ENCODE measurements at regions not wholly inside any gene's neighbourhood (a gene's known extent, or its start where the extent isn't known, plus 50 kb on each side); places are given as distances from the start of the nearest gene placed in this dataset.
"Not testable (repeated sequence)": the region's sequence is repeated elsewhere in the genome, so short reads cannot be mapped to it uniquely, and the experiment has no call there.

- CTCF ChIA-PET: interaction anchor here (1.3 kb wide), 1 partner anchor 107 kb away, joined by 4 read pairs; no protein-coding TSS in a partner anchor
- H3K36me3 Mint-ChIP-seq (ENCODE audit: insufficient read depth, unreplicated experiment); H3K4me3 Mint-ChIP-seq (ENCODE audit: unreplicated experiment); intact Hi-C loops (cut with micrococcal nuclease); H3K27ac Mint-ChIP-seq (ENCODE audit: low read depth, unreplicated experiment); DNase-seq (ENCODE audit: unreplicated experiment); H3K27me3 Mint-ChIP-seq (ENCODE audit: insufficient read depth, unreplicated experiment); BruUV-seq (replicated peaks); H3K4me1 Mint-ChIP-seq (ENCODE audit: insufficient read depth, unreplicated experiment); POLR2A ChIA-PET; H3K9me3 Mint-ChIP-seq (ENCODE audit: unreplicated experiment): not testable (repeated sequence)
These were observed 54.0 kb upstream of the WWC2 start for GRCh38 chr4:183044924-183045640.

- no peak overlapping the region for H3K27ac Mint-ChIP-seq (ENCODE audit: low read depth, unreplicated experiment)
- DNase-seq (ENCODE audit: unreplicated experiment): no peak
- H3K9me3 Mint-ChIP-seq (ENCODE audit: unreplicated experiment): no peaks in the 10 kb centered on the region
- POLR2A ChIA-PET: no interaction called here
- BruUV-seq (replicated peaks): no TSS peak
- no peaks in the 10 kb centered on the region for H3K36me3 Mint-ChIP-seq (ENCODE audit: insufficient read depth, unreplicated experiment)
- CTCF ChIA-PET: interaction anchor here (0.9 kb wide), 1 partner anchor 100 kb away, joined by 4 read pairs; no protein-coding TSS in a partner anchor
- intact Hi-C loops (cut with micrococcal nuclease): no loop called here
- peaks cover 4% of the 10 kb centered on the region for H3K4me1 Mint-ChIP-seq (ENCODE audit: insufficient read depth, unreplicated experiment)
- TF ChIP-seq CTCF (IDR thresholded peaks at IDR 0.05; ENCODE audit: unreplicated experiment): no peak
- H3K4me3 Mint-ChIP-seq (ENCODE audit: unreplicated experiment): no peak overlapping the region
- H3K27me3 Mint-ChIP-seq (ENCODE audit: insufficient read depth, unreplicated experiment): no peaks in the 10 kb centered on the region
These were observed 60.6 kb upstream of the WWC2 start for GRCh38 chr4:183038436-183038835.

DNA sequence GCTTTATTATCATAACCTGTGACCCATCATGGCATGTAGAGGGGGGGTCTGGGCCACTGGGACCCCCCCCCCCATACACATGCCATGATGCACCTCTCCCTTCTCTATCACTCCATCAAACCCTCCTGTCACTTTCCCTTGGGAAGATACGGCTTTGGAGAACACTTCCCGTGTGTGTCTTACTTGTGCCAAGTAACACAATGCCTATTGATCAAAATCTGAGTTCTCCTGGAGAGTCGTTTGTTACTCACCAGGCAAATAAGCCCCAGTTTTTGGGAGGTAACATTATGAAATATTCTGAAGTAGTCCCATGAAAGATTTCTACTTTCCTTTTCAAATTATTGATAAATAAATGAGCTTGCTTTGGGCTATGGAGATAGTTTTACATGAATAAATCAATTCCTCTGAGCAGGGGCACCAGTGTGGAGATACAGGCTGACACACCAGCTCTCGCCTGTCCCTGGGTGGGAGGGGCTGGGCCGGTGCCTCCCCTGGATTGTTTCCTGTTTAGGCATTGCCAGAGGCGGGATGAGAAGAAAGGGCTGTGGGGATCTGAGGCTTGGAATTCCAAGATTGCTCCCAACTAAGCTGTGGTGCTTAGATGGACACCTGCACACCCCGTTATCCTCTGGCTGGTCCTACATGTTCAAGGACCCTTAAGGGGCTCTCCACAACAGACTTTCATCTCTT lies 63.2 kb upstream of the WWC2 start:
- Mint-ChIP-seq H3K27ac (ENCODE audit: low read depth, unreplicated experiment) (no peak overlapping the region), H3K27me3 (ENCODE audit: insufficient read depth, unreplicated experiment) (no peaks in the 10 kb centered on the region), H3K4me3 (ENCODE audit: unreplicated experiment) (no peak overlapping the region), H3K4me1 (ENCODE audit: insufficient read depth, unreplicated experiment) (peaks cover 4% of the 10 kb centered on the region), H3K36me3 (ENCODE audit: insufficient read depth, unreplicated experiment) (no peaks in the 10 kb centered on the region), H3K9me3 (ENCODE audit: unreplicated experiment) (no peaks in the 10 kb centered on the region)
- no TSS peak for BruUV-seq (replicated peaks)
- ChIA-PET POLR2A (no interaction called here), CTCF (interaction anchor here (0.6 to 1.5 kb wide), 2 partner anchors 97 to 267 kb away, joined by 4 to 7 read pairs; no protein-coding TSS in a partner anchor)
- DNase-seq (ENCODE audit: unreplicated experiment): no peak
- intact Hi-C loops (cut with micrococcal nuclease): no loop called here
- no peak for TF ChIP-seq CTCF (IDR thresholded peaks at IDR 0.05; ENCODE audit: unreplicated experiment)

DNA sequence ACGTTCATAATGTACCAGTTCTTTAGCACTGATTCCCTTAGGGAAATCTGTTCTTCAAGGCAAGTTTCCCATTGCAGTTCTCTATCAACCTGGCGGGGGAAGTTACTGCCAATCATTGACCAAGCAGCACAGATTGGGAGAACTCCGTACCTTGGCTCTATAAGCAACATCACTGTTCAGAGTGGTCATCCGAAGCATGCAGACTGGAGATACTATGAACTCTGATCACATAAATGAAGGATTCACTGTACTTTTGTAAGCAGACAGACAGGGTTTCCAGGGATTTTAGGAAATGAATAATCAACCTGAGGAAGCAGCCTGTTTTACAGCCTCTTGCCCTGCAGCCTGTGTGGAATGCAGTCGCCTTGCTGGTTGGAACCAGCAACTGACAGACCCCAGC lies 63.8 kb upstream of the WWC2 start:
- no peak overlapping the region for H3K4me3 Mint-ChIP-seq (ENCODE audit: unreplicated experiment)
- no peak for DNase-seq (ENCODE audit: unreplicated experiment)
- no peaks in the 10 kb centered on the region for H3K27me3 Mint-ChIP-seq (ENCODE audit: insufficient read depth, unreplicated experiment)
- peaks cover 4% of the 10 kb centered on the region for H3K4me1 Mint-ChIP-seq (ENCODE audit: insufficient read depth, unreplicated experiment)
- no TSS peak for BruUV-seq (replicated peaks)
- intact Hi-C loops (cut with micrococcal nuclease): no loop called here
- ChIA-PET POLR2A (no interaction called here), CTCF (no interaction called here)
- no peaks in the 10 kb centered on the region for H3K9me3 Mint-ChIP-seq (ENCODE audit: unreplicated experiment)
- TF ChIP-seq CTCF (IDR thresholded peaks at IDR 0.05; ENCODE audit: unreplicated experiment): no peak
- H3K36me3 Mint-ChIP-seq (ENCODE audit: insufficient read depth, unreplicated experiment): no peaks in the 10 kb centered on the region
- no peak overlapping the region for H3K27ac Mint-ChIP-seq (ENCODE audit: low read depth, unreplicated experiment)
